Prostate gland (tissue), 2 donors: ENCODE measurements at regions not wholly inside any gene's neighbourhood (a gene's known extent, or its start where the extent isn't known, plus 50 kb on each side); places are given as distances from the start of the nearest gene placed in this dataset.

ENCODE experiments used
- DNase-seq: peaks from one replicate; pipeline ENCODE4 v3.0.0-alpha.2; 2019; ENCODE audit warnings: low spot score
- H3K27ac ChIP-seq, 2 donors: fragments of 200-600 bp; sonication (generic); 2 replicates each; pipeline ENCODE4 v1.5.1; 2017 to 2019
- H3K27me3 ChIP-seq: fragments of 200-600 bp; sonication (generic); replicated peaks from 2 replicates; pipeline ENCODE4 v1.5.1; 2019; ENCODE audit not compliant: insufficient read depth
- H3K36me3 ChIP-seq, 2 donors: fragments of 200-600 bp; sonication (generic); 1 replicate in 1 of 2; 2 replicates in 1 of 2; pipeline versions ENCODE4 v1.5.1 to v1.8.1; 2017 to 2019
- H3K4me1 ChIP-seq: fragments of 200-600 bp; sonication (generic); replicated peaks from 2 replicates; pipeline ENCODE4 v1.5.1; 2019
- H3K4me3 ChIP-seq, 2 donors: fragments of 200-600 bp; sonication (generic); 2 replicates each; pipeline ENCODE4 v1.5.1; 2017 to 2019
- H3K9me3 ChIP-seq: fragments of 200-600 bp; sonication (generic); 2 replicates; pipeline ENCODE4 v1.5.1; 2017
- CTCF ChIP-seq, 4 experiments: fragments of 200-600 bp in 2 of 4; fragments of 450-650 bp in 2 of 4; sonication (generic) in 2 of 4; IDR thresholded peaks; 1 replicate in 3 of 4; 2 replicates in 1 of 4; pipeline ENCODE4 v1.5.1; 2016 to 2019; ENCODE audit warnings: antibody characterized with exemption in 4 of 4, mild to moderate bottlenecking in 2 of 4, moderate library complexity in 2 of 4
- POLR2A ChIP-seq: fragments of 450-650 bp; IDR thresholded peaks from one replicate; pipeline ENCODE4 v1.6.1; 2016; ENCODE audit warnings: antibody characterized with exemption, mild to moderate bottlenecking
- POLR2AphosphoS5 ChIP-seq: sonication (generic); formaldehyde crosslinking; IDR thresholded peaks from one replicate; pipeline ENCODE4 v1.6.1; 2017; ENCODE audit warnings: antibody characterized with exemption
- whole genome bisulfite sequencing: methylation state at CpG from one replicate; pipeline ENCODE4 v1.1.5; 2018; 5-methylcytosine and 5-hydroxymethylcytosine counted together
- intact Hi-C: fragments of 100-400 bp; cut with DNase I; formaldehyde crosslinking; loops from one replicate; pipeline ENCODE4 v1.14.2; 2022

- no peak for TF ChIP-seq POLR2A
- TF ChIP-seq CTCF (IDR thresholded peaks at IDR 0.05), result no peak
- no peak for TF ChIP-seq POLR2AphosphoS5
- no peaks in the 10 kb centered on the region for H3K9me3 ChIP-seq
- no peak for DNase-seq
- H3K27ac ChIP-seq, result no peak overlapping the region
- H3K36me3 ChIP-seq, result no peaks in the 10 kb centered on the region
- H3K27me3 ChIP-seq, result no peaks in the 10 kb centered on the region
- H3K4me3 ChIP-seq, result no peak overlapping the region
- intact Hi-C loops, result no loop called here
- H3K4me1 ChIP-seq, result no peaks in the 10 kb centered on the region
Measured at GRCh38 chr7:33691180-33691579, 214.2 kb upstream of the BMPER start.

- no peaks in the 10 kb centered on the region for H3K36me3 ChIP-seq
- DNase-seq, result no peak
- H3K4me3 ChIP-seq, result no peak overlapping the region
- no peaks in the 10 kb centered on the region for H3K27me3 ChIP-seq
- no peaks in the 10 kb centered on the region for H3K4me1 ChIP-seq
- no peak for TF ChIP-seq POLR2AphosphoS5
- no peak for TF ChIP-seq CTCF (IDR thresholded peaks at IDR 0.05)
- no peak for TF ChIP-seq POLR2A
- H3K27ac ChIP-seq, result no peak overlapping the region
- 75% methylated on average over 4 of the region's 4 CpGs for WGBS
- intact Hi-C loops, result no loop called here
- H3K9me3 ChIP-seq, result no peaks in the 10 kb centered on the region
Measured at GRCh38 chr7:33692956-33693355, 212.4 kb upstream of the BMPER start.

DNA sequence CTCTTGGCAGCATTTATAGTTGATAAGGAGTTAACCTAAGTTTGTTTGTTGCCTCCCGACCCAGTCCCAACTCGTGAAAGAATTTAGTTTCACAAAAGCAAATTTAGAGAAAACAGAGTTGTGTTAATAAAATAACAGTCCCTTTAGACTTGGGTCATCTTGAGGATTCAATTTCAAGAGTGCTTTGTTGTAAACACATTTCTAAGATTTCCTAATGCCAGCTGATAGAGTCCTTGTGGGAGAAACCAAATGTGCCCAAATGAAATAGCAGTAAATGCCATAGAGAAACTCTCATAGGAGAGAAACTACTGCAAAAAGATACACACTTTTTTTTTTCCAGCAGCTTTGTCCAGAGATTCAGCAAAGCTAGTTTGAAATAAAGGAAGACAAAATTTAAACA, 211.3 kb upstream of the BMPER start:
- Histone ChIP-seq H3K36me3 (no peaks in the 10 kb centered on the region), H3K27ac (no peak overlapping the region), H3K4me3 (no peak overlapping the region), H3K27me3 (no peaks in the 10 kb centered on the region), H3K9me3 (no peaks in the 10 kb centered on the region), H3K4me1 (no peaks in the 10 kb centered on the region)
- TF ChIP-seq POLR2AphosphoS5 (no peak), POLR2A (no peak), CTCF (IDR thresholded peaks at IDR 0.05) (no peak)
- no peak for DNase-seq
- intact Hi-C loops, result no loop called here
- 53% methylated on average over 2 of the region's 2 CpGs for WGBS

- TF ChIP-seq POLR2A (no peak), CTCF (IDR thresholded peaks at IDR 0.05) (no peak), POLR2AphosphoS5 (no peak)
- intact Hi-C loops, result no loop called here
- Histone ChIP-seq H3K27ac (no peak overlapping the region), H3K9me3 (no peaks in the 10 kb centered on the region), H3K27me3 (no peaks in the 10 kb centered on the region), H3K4me1 (no peaks in the 10 kb centered on the region), H3K36me3 (no peaks in the 10 kb centered on the region), H3K4me3 (no peak overlapping the region)
- WGBS, result 38% methylated on average over 3 of the region's 3 CpGs
- DNase-seq, result no peak
Measured at GRCh38 chr7:33697616-33698015, 207.7 kb upstream of the BMPER start.

- TF ChIP-seq POLR2AphosphoS5 (no peak), CTCF (IDR thresholded peaks at IDR 0.05) (no peak), POLR2A (no peak)
- no peak overlapping the region for H3K4me3 ChIP-seq
- no peaks in the 10 kb centered on the region for H3K4me1 ChIP-seq
- no peak overlapping the region for H3K27ac ChIP-seq
- intact Hi-C loops, result no loop called here
- no peak for DNase-seq
- H3K36me3 ChIP-seq, result no peaks in the 10 kb centered on the region
- 75% methylated on average over 7 of the region's 7 CpGs for WGBS
- no peaks in the 10 kb centered on the region for H3K9me3 ChIP-seq
- H3K27me3 ChIP-seq, result no peaks in the 10 kb centered on the region
Measured at GRCh38 chr7:33698041-33698440, 207.3 kb upstream of the BMPER start.
